Gastrocnemius medialis (tissue), 4 donors: ENCODE measurements at regions not wholly inside any gene's neighbourhood (a gene's known extent, or its start where the extent isn't known, plus 50 kb on each side); places are given as distances from the start of the nearest gene placed in this dataset.

Source experiments
- ATAC-seq, 2 donors: fragments of 150-250 bp; one replicate each; pipeline ENCODE4 v1.9.1; 2016
- DNase-seq, 2 donors: peaks; one replicate each; pipeline ENCODE4 v3.0.0-alpha.2; 2019
- H3K27ac ChIP-seq, 4 donors: fragments of 200-600 bp; sonication (generic); 1 replicate in 1 of 4; 2 replicates in 3 of 4; pipeline ENCODE4 v1.5.1; 2016 to 2018; ENCODE audit warnings: mild to moderate bottlenecking in 2 of 4, moderate library complexity in 1 of 4
- H3K27me3 ChIP-seq, 3 donors: fragments of 200-600 bp; sonication (generic) in 2 of 3; 1 replicate in 1 of 3; 2 replicates in 2 of 3; pipeline versions ENCODE4 v1.5.1 to v1.6.0; 2016 to 2019; ENCODE audit warnings: mild to moderate bottlenecking in 1 of 3, moderate library complexity in 1 of 3
- H3K36me3 ChIP-seq, 2 donors: fragments of 200-600 bp; sonication (generic) in 1 of 2; one replicate each; pipeline ENCODE4 v1.5.1; 2017 to 2018
- H3K4me1 ChIP-seq, 2 donors: fragments of 200-600 bp; sonication (generic) in 1 of 2; one replicate each; pipeline ENCODE4 v1.5.1; 2016 to 2017; ENCODE audit warnings: mild to moderate bottlenecking in 2 of 2
- H3K4me3 ChIP-seq, 4 donors: fragments of 200-600 bp; sonication (generic) in 3 of 4; 1 replicate in 1 of 4; 2 replicates in 3 of 4; pipeline ENCODE4 v1.5.1; 2016 to 2019; ENCODE audit warnings: mild to moderate bottlenecking in 2 of 4
- H3K9me3 ChIP-seq, 3 donors: fragments of 200-600 bp; sonication (generic) in 2 of 3; 1 replicate in 1 of 3; 2 replicates in 2 of 3; pipeline ENCODE4 v1.5.1; 2016 to 2019
- CTCF ChIP-seq, 5 experiments: fragments of 450-650 bp in 3 of 5; fragments of 200-600 bp in 2 of 5; sonication (generic) in 2 of 5; IDR thresholded peaks in 4 of 5; conservative IDR thresholded peaks in 1 of 5; 1 replicate in 4 of 5; 2 replicates in 1 of 5; pipeline ENCODE4 v1.5.1; 2016 to 2019; ENCODE audit warnings: antibody characterized with exemption in 5 of 5, mild to moderate bottlenecking in 3 of 5, moderate library complexity in 3 of 5
- POLR2A ChIP-seq, 2 donors: fragments of 450-650 bp; IDR thresholded peaks; one replicate each; pipeline ENCODE4 v1.6.1; 2017; ENCODE audit warnings: antibody characterized with exemption in 2 of 2, mild to moderate bottlenecking in 2 of 2, moderate library complexity in 2 of 2
- in situ Hi-C, 4 donors: fragments of 200-750 bp; cut with MboI; loops; one replicate each; pipeline versions ENCODE4 v1.15.0 to v1.8.0; 2017; ENCODE audit warnings: low sequenced_read_pairs in 4 of 4
- intact Hi-C: fragments of 100-400 bp; cut with DNase I; formaldehyde crosslinking; loops from one replicate; pipeline ENCODE4 v1.15.1; 2023; ENCODE audit warnings: low total_unique reads

GRCh38 chr16:66054095-66054494, 312.4 kb upstream of the CDH5 start:
- DNase-seq (no peak), ATAC-seq (no peak)
- no peak overlapping the region for H3K27ac ChIP-seq
- H3K9me3 ChIP-seq = no peaks in the 10 kb centered on the region
- in situ Hi-C loops = no loop called here
- no peak overlapping the region for H3K4me3 ChIP-seq
- no peaks in the 10 kb centered on the region for H3K27me3 ChIP-seq
- TF ChIP-seq CTCF (IDR thresholded peaks at IDR 0.05 in 4 of 5, conservative IDR thresholded peaks at IDR 0.05 in 1 of 5) = no peak
- TF ChIP-seq POLR2A (IDR thresholded peaks at IDR 0.05) = no peak
- peaks cover 0 to 9% of the 10 kb centered on the region in 2 donors for H3K4me1 ChIP-seq
- intact Hi-C loops = no loop called here
- no peaks in the 10 kb centered on the region for H3K36me3 ChIP-seq

GRCh38 chr16:66052745-66053144, 313.7 kb upstream of the CDH5 start:
- H3K9me3 ChIP-seq = no peaks in the 10 kb centered on the region
- TF ChIP-seq POLR2A (IDR thresholded peaks at IDR 0.05) (no peak), CTCF (IDR thresholded peaks at IDR 0.05 in 4 of 5, conservative IDR thresholded peaks at IDR 0.05 in 1 of 5) (no peak)
- DNase-seq = no peak
- intact Hi-C loops (no loop called here), in situ Hi-C loops (no loop called here)
- H3K4me3 ChIP-seq = no peak overlapping the region
- H3K36me3 ChIP-seq = no peaks in the 10 kb centered on the region
- H3K27ac ChIP-seq = no peak overlapping the region
- H3K4me1 ChIP-seq = peaks cover 0 to 9% of the 10 kb centered on the region in 2 donors
- no peaks in the 10 kb centered on the region for H3K27me3 ChIP-seq
- ATAC-seq = peak in 1 of 2 donors; percentile 58

GRCh38 chr16:66050991-66051390, 315.5 kb upstream of the CDH5 start:
- TF ChIP-seq POLR2A (IDR thresholded peaks at IDR 0.05) (no peak), CTCF (IDR thresholded peaks at IDR 0.05 in 4 of 5, conservative IDR thresholded peaks at IDR 0.05 in 1 of 5) (no peak)
- intact Hi-C loops (no loop called here), in situ Hi-C loops (no loop called here)
- H3K4me3 ChIP-seq = no peak overlapping the region
- no peak overlapping the region for H3K27ac ChIP-seq
- ATAC-seq (peak; percentile 53 to 63), DNase-seq (no peak)
- no peaks in the 10 kb centered on the region for H3K27me3 ChIP-seq
- peaks cover 0 to 9% of the 10 kb centered on the region in 2 donors for H3K4me1 ChIP-seq
- no peaks in the 10 kb centered on the region for H3K9me3 ChIP-seq
- H3K36me3 ChIP-seq = no peaks in the 10 kb centered on the region

- intact Hi-C loops (no loop called here), in situ Hi-C loops (loop anchor here in 1 of 4 donors (25.0 kb wide), 1 partner anchor 963 kb away; no protein-coding TSS in a partner anchor)
- no peak for ATAC-seq
- Histone ChIP-seq H3K4me3 (no peak overlapping the region), H3K27ac (no peak overlapping the region), H3K27me3 (no peaks in the 10 kb centered on the region), H3K4me1 (peaks cover 0 to 9% of the 10 kb centered on the region in 2 donors), H3K9me3 (no peaks in the 10 kb centered on the region), H3K36me3 (no peaks in the 10 kb centered on the region)
- TF ChIP-seq CTCF (IDR thresholded peaks at IDR 0.05 in 4 of 5, conservative IDR thresholded peaks at IDR 0.05 in 1 of 5) (no peak), POLR2A (IDR thresholded peaks at IDR 0.05) (no peak)
- no peak for DNase-seq
Measured at GRCh38 chr16:66049865-66050264, 316.6 kb upstream of the CDH5 start.

GRCh38 chr16:66045626-66046025, 320.9 kb upstream of the CDH5 start:
- ATAC-seq (no peak), DNase-seq (no peak)
- Histone ChIP-seq H3K4me1 (peaks cover 0 to 1% of the 10 kb centered on the region in 2 donors), H3K27me3 (no peaks in the 10 kb centered on the region), H3K36me3 (no peaks in the 10 kb centered on the region), H3K27ac (no peak overlapping the region), H3K4me3 (no peak overlapping the region), H3K9me3 (no peaks in the 10 kb centered on the region)
- intact Hi-C loops (no loop called here), in situ Hi-C loops (loop anchor here in 1 of 4 donors (25.0 kb wide), 1 partner anchor 958 kb away; no protein-coding TSS in a partner anchor)
- no peak for TF ChIP-seq POLR2A (IDR thresholded peaks at IDR 0.05)
